ENCODE measurements at regions not wholly inside any gene's neighbourhood (a gene's known extent, or its start where the extent isn't known, plus 50 kb on each side); places are given as distances from the start of the nearest gene placed in this dataset.
"Not testable (repeated sequence)": the region's sequence is repeated elsewhere in the genome, so short reads cannot be mapped to it uniquely, and the experiment has no call there.

GRCh38 chr9:764105-764524, 77.4 kb upstream of the DMRT1 start:
- DNase-seq = peak; percentile 64

- DNase-seq = no peak
Measured at GRCh38 chr9:764986-765385, 76.5 kb upstream of the DMRT1 start.

GRCh38 chr9:767061-767561, 74.4 kb upstream of the DMRT1 start:
- DNase-seq = not testable (repeated sequence)

GRCh38 chr9:776086-776485, 65.4 kb upstream of the DMRT1 start:
- DNase-seq = no peak

GRCh38 chr9:777978-778377, 63.5 kb upstream of the DMRT1 start:
- no peak for DNase-seq

- no peak for DNase-seq
Measured at GRCh38 chr9:784202-784601, 57.3 kb upstream of the DMRT1 start.

- no peak for DNase-seq
Measured at GRCh38 chr9:784916-785315, 56.6 kb upstream of the DMRT1 start.

DNA sequence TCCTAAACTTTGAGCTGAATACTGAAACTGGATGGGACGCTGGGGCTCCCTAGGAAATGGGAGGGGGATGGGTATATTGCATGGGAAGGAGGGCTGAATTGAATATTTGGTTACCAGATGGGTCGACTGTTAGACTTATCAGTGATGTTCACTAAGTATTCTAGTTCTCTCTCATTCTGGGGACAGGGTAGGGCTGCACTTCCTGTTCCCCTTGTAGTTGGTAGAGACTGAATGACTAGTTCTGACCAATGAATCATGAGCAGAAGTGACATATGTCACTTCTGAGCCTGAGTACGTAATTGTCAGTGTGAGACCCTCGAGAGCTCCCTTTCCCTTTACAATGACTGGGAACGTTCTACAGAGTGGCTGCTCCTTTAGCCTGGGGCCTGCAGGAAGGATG, 55.5 kb upstream of the DMRT1 start:
- DNase-seq = no peak

DNA sequence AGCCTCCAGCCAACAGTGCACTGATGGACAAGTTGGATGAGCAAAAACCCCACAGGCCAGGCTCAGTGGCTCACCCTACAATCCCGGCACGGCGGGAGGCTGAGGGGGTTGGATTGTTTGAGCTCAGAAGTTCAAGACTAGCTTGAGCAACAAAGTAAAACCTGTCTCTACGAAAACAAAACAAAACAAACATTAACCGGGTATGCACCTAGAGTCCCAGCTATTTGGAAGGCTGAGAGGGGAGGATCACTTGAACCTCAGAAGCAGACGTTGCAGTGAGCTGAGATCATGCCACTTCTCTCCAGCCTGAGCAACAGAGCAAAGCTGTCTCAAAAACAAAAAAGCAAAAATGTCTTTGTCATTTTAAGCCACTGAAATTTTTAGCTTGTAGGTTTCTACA, 55.1 kb upstream of the DMRT1 start:
- DNase-seq = no peak

DNA sequence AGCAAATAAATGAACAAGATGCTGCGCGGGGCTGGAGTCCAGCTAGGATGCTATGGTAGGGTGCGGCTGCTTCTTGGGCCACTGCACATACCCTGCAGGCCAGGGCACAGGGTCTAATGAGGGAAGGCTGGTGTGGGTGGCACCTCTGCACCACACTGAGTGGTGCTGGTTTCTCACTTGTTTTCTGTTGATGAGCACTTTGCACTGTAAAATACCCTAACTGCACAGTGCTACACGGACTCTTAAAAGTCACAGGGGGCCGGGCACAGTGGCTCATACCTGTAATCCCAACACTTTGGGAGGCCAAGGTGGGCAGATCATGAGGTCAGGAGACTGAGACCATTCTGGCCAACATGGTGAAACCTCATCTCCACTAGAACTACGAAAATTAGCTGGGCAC, 52.7 kb upstream of the DMRT1 start:
- DNase-seq = no peak
